HL-60 (cell line): ENCODE measurements at regions not wholly inside any gene's neighbourhood (a gene's known extent, or its start where the extent isn't known, plus 50 kb on each side); places are given as distances from the start of the nearest gene placed in this dataset.
"Not testable (repeated sequence)": the region's sequence is repeated elsewhere in the genome, so short reads cannot be mapped to it uniquely, and the experiment has no call there.

Experiments
- CTCF ChIP-seq: IDR thresholded peaks from one replicate; pipeline ENCODE4 v1.5.1; 2011; ENCODE audit warnings: low read length, control low read depth, inconsistent platforms; ENCODE audit not compliant: insufficient read depth
- POLR2AphosphoS5 ChIP-seq: IDR thresholded peaks from 2 replicates; pipeline ENCODE4 v1.6.1; 2012; ENCODE audit warnings: low read depth

- not testable (repeated sequence) for TF ChIP-seq POLR2AphosphoS5, CTCF
Measured at GRCh38 chr2:95691210-95691609, 99.4 kb downstream of the TRIM43 start.
